HG03558 (cell line): ENCODE measurements at regions not wholly inside any gene's neighbourhood (a gene's known extent, or its start where the extent isn't known, plus 50 kb on each side); places are given as distances from the start of the nearest gene placed in this dataset.
"Not testable (repeated sequence)": the region's sequence is repeated elsewhere in the genome, so short reads cannot be mapped to it uniquely, and the experiment has no call there.

Source experiments
- ATAC-seq: cut with Tn5 transposase; IDR thresholded peaks from one replicate; pipeline ENCODE4 v1.9.1; 2021; ENCODE audit warnings: moderate number of reproducible peaks; ENCODE audit not compliant: unreplicated experiment; ENCODE audit errors: extremely low read depth

DNA sequence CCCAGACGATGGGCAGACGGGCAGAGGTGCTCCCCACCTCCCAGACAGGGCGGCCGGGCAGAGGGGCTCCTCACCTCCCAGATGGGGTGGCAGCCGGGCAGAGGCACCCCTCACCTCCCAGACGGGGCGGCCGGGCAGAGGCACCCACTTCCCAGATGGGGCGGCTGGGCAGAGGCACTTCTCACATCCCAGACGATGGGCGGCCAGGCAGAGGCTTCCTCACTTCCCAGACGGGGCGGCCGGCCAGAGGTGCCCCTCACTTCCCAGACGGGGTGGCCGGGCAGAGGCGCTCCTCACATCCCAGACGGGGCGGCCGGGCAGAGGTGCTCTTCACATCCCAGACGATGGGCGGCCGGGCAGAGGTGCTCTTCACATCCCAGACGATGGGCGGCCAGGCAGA lies 96.6 kb downstream of the ABCC12 start:
- ATAC-seq = not testable (repeated sequence)

DNA sequence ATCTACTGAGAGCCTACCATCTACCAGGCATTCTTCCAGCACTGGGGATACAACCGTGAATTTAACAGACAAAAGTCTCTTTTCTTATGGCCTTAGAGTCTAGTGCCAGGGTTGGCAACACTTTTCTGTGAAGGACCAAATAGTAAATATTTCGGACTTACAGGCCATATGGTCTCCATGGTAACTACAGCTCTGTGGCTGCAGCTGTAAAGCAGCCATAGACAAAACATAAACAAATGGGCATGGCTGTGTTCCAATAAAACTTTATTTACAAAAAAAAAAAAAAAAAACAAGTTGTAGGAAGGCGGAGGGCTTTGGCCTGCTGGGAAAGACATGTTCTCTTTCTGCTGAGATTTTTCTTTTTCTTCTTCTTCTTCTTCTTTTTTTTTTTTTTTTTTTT lies 98.7 kb downstream of the ABCC12 start:
- no peak for ATAC-seq

DNA sequence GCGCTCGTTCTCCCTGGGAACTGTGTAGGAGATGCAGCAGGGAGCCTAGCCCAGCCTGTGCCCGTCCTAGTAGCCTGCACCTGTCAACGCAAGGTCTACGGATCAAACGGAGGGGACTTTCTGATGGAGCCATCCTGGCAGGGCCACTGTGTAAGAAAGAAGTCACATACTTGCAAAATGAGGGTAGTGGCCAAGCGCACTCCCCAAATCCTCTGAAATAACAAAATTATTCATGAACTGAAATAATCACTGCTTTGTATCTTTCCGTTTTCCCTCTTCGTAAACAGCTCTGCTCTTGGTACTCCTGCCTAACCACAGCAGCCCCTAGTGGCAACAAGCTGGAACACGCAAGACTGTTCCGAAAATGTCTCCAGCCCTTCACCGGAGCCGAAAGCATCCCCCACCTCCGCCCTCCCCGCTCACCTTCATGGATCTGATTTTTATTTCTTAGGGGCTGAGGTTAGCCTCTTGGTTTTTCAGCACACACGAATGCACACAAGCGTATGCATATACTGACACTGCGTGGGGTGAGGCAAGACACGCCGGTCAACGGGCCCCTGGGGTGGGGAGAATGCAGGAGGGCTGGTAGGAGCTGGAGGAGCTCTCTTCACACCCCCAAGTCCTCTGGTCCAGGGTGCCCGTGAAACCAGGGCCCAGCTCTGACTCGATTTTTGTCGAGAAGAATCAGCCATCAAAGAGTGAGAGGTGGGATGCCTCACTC lies 100.8 kb downstream of the ABCC12 start:
- peak; percentile 62 for ATAC-seq

DNA sequence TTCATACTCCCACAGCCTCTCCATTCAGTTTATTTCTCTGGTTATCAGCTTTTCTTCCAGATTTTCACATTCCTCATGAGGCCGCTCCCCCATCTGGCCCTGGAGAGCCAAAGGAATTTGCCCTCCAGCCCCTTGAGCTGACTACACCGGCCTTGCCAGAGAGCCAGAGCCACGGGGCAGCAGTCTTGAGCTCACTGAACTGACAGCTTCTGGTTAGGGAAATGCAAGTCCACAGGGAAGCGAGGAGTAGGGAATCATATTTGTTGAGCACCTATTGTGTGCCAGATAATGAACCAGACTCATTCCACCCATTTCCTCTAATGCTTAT lies 102.4 kb downstream of the ABCC12 start:
- ATAC-seq = no peak

DNA sequence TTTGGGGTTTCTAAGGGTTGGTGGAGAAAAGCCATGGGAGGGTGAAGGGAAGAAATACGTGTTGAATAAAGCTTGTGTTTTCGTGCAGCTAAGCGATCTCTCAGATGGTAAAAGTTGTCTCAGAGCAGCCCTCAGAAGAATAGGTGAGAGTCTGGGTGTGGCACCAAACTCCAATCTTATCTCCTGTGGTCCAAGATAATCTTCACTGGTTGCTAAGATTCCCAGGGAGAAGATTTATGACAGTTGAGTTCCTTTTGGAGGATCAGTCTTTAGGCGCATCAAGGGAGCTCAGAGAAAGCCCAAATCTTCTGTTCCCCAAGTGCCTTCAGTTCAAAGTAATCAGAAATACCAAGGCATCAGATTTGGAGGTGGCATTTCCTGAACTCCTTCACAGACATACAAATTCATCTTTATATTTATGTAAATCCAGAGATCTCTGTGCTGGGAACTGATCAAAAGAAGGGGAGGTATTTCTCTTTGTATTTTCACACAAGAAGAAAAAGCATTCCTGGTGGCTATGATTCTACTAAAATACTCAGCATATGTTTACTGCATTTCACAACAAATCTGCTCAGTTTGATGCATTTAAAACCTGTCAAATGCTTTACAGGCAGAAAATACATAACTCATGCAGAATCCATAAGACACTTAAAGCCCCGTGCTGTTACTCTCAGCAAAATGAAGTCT lies 102.9 kb downstream of the ABCC12 start:
- ATAC-seq = no peak

DNA sequence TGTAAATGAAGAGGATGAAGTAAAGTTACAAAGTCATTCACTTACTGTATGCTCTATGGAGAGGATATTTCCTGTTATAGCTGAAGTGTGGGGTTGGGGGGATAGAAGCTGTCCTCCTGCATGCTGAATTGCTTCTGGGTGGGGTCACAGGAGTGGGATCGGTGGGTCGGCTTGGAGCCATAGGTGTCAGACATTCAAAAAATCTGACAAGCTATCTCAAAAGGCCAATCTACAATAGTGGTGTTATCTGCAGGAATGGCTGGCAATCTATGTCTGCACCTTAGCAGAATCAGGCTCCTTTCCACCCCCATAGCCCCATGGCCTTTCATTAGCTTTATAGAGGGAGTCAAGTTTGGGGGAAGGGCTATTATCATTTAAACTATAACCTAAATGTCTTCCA lies 104.9 kb downstream of the ABCC12 start:
- ATAC-seq = no peak

DNA sequence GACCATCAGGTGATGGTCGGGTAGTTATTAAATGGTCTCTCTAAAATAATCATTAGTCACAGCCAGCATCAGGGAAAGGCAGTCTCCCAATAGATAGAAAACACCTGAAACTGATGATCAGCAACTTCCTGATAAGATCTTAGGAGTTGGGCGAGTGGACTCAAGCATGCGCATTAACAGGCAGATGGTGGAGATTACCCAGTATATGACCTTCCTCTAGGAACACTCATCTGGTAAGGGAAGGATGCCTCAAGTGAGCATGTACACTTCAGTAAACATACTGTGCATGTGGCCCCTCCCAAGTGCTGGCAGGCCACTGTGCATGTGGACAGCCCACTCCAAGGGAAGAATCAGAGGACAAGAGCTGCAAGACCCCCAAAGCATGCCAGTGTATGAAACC lies 105.9 kb downstream of the ABCC12 start:
- ATAC-seq = no peak

DNA sequence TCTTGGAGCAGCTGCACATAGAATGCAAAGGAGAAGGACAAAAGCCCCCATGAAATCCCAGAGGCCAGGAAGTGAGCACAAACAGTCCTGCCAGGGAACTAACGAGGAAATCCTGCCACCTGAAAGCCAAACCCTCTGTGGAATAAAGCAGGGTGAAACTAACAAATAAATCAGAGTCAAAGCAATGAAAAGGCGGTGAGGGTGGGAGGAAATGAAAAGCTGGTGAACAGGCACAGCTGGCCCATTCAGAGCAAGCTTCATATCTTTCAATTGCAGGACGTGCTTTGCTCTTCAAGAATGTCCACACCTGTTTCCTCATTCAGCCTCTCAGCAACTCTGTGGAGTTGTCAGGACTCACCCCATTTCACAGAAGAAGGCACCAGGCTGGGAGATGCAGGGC lies 108.1 kb downstream of the ABCC12 start:
- ATAC-seq = no peak

DNA sequence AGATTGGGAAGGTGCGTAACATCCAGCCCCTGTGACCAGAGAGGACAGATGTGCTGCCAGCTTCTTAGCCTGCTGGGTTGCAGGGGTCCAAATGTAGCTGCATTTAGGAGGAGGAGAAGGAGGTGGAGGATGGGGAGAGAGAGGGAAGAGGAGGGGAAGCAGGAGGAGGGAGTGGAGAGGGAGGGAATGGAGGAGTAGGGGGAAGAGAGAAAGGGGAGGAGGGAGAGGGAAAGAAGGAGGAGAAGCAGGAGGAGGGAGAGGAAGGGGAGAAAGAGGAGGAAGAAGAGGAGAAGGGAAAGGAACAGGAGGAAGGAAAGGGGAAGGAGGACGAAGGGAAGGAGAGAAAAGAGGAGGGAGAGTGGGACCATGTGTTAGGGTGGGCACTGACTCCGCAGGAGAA lies 108.6 kb downstream of the ABCC12 start:
- ATAC-seq = no peak

DNA sequence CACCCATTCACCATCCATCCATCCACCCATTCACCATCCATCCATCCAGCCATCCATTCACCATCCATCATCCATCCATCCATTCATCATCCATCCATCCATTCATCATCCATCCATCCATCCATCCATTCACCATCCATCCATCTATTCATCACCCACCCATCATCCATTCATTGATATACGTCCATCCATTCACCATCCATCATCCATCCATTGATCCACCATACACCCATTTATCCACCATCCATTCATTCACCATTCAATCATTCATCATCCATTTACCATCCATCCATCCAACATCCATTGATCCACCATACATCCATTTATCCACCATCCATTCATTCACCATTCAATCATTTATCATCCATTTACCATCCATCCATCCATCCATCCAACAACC lies 111.7 kb downstream of the ABCC12 start:
- ATAC-seq = no peak

DNA sequence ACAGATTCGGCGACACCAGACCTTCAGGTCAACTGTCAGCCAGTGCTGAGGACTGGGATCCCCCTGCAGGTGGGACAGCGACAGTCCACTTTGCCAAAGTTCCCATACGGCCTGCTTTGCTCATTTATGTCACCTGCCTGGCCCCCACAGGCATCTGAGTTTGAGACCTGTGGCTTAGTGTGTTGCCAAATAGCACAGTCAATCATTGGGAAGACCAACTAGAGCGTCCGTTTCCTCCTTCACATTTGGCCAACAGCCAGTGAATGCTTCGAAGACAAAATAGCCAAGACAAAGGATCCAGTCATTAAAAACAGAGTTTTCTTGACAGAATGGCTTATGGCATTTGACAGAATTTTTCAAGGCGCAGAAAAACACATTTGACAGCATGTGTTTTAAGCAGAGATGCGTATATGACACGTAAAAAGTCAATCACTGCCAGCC lies 113.8 kb downstream of the ABCC12 start:
- no peak for ATAC-seq

DNA sequence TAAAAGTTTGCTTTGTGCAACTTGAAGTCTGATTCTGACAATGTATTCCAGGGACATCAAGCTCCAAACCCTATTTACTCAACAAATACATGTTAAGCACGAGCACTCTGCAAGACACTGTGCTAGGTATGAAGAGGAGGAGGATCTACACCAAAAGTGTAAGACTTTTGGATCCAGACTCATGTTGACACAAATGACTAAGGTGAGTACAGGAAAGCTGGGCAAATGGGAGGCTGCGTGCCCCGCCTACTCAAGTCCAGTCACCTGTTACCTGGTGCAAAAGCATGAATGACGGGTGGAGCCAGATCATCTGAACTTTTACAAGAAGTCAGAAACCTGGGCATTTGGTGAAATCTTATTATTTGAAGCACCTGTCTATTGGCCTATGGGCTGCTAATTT lies 120.7 kb downstream of the ABCC12 start:
- no peak for ATAC-seq

DNA sequence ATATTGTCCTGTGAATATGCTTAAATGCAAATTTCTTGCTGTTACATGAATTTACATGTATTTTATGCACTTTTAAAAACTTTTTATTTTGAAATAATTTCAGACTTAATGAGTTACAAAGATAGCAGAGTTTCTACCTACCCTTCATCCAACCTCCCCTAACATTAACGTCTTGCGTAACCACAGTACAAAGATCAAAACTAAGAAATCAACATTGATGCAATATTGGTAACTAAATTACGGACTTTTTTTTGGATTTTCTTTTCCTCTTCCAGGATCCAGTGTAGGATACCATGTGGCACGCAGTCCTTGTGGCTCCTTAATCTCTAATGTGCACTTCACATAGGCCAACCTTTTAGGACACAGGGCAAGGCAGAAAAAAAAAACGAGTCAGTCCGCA lies 124.9 kb downstream of the ABCC12 start:
- ATAC-seq = no peak

DNA sequence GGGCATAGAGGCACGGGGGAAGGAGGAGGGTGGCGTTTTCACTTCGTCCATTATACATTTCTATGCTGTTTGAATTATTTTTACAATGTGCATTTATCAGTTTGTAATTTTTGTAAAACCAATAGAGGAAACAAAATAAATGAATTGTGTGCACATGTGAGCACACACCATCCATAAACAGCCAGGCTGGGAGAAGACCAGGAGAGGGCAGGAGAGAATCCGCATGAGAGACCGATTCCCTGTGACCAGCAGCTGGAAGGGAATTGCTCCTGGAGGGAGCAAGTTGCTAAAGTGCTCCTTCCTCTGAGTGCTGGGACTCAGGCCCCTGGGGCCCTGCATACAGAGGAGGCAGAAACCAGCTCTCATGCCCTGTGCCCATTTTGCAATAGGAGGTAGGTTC lies 126.0 kb downstream of the ABCC12 start:
- no peak for ATAC-seq

DNA sequence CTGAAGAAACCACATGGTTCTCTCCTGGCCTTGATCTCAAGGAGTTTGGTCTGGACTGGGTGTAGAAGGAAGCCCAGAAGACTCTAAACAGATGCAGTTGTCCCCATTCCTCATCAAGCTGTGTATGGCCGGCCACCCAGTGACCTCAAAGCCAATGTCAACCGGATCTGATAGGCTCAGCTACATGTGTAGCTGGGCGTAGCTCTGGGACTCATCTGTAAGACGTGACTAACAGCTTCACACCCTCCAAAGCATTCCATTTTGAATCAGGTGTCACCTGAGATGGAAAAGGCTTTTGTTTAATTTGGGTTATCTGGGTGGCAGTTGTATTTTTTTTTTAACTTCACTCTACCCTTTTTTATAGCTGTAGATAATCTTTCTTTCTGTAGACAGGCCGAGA lies 130.4 kb downstream of the ABCC12 start:
- no peak for ATAC-seq

DNA sequence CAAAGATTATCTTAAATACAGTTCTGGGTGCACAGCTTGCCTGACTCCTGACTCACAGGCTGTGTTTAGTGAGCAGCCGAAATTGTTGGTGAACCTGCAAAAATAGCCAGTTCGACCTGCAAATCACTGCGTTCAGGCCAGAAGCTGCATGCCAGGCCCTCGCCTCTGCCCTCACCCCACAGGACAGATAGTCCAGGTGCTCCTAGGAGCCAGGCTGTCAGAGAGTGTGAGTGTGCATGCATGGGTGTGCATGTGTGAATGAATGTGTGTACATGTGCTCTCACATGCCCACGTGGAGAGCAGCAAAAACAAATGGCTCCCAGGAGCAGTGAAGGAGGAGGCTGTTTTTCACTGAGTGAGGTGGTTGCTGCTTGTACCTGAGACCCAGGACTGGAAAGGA lies 131.8 kb downstream of the ABCC12 start:
- ATAC-seq = no peak

DNA sequence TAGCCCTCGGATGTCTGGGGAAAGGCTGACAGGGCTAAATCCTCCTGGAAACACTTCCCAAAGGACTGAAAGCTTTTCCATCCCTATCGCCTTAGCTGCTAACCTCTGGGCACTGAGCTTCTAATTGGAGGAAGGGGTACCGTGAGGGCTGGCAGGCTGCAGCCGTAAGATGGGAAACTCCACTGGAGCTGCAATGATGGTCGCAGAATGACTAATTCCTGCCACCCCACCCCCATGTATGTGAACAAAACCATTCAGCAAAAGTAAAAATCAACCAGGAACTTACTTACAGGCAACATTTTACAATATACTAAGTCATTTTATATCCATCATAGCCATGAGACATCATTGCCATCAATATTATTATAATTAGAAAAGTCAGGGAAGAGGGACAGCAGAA lies 133.3 kb downstream of the ABCC12 start:
- ATAC-seq = no peak

DNA sequence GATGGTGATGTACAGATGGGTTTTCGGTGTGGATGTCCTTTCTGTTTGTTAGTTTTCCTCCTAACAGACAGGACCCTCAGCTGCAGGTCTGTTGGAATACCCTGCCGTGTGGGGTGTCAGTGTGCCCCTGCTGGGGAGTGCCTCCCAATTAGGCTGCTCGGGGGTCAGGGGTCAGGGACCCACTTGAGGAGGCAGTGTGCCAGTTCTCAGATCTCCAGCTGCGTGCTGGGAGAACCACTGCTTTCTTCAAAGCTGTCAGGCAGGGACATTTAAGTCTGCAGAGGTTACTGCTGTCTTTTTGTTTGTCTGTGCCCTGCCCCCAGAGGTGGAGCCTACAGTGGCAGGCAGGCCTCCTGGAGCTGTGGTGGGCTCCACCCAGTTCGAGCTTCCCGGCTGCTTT lies 135.2 kb downstream of the ABCC12 start:
- not testable (repeated sequence) for ATAC-seq

DNA sequence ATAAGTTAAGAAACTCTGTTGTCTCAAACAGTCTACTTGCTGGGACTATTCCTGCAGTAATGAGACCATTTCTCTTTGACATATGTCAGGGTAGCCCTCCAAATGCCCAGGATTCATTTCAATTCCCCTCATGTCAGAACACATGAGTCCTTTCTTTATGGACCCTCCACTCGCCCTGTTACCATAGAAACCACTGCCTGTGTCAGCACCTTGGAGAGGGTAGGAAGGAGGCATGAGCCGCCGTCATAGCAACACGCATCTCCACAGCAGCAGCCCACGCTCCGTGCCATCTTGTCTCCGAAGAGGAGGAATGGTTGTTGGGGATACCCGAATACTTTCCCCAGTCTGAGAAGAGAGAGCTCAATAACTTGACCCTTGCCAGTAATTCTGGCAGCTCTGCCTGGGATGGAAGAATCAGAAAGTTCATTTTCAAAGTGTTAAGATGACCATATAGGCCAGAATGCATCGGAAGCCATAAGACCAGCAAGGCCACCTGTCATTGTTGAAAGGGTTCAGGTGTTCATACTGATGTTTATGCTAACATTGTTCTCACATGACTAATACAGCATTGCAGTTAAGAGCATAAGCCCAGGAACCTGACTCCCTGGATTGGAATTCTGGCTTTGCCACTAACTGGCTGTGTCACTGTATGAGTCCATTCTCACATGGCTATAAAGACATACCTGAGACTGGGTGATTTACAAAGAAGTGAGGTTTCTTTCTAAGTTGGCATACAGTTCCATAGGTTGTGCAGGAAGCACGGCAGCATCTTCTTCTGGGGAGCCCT lies 141.3 kb downstream of the ABCC12 start:
- ATAC-seq = no peak

DNA sequence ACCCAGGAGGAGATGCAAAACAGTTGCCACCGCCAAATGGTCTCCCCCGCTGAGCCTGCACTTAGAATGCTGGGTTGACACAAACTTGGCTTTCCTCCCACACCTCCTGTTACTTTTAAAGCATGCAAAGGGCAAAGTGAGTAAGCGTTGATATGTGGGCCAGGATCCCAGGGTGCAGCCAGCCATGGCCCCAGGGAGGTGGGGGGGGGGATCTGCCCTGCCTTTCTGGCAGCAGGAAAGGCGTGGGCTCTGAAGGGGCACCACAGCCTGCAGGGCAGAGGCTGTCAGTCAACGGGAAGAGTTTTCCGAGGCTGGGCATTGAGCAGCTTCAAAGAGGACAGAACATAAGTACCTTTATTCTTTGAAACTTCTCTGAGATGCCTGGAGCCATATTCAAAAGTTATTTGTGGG lies 142.3 kb downstream of the ABCC12 start:
- no peak for ATAC-seq

DNA sequence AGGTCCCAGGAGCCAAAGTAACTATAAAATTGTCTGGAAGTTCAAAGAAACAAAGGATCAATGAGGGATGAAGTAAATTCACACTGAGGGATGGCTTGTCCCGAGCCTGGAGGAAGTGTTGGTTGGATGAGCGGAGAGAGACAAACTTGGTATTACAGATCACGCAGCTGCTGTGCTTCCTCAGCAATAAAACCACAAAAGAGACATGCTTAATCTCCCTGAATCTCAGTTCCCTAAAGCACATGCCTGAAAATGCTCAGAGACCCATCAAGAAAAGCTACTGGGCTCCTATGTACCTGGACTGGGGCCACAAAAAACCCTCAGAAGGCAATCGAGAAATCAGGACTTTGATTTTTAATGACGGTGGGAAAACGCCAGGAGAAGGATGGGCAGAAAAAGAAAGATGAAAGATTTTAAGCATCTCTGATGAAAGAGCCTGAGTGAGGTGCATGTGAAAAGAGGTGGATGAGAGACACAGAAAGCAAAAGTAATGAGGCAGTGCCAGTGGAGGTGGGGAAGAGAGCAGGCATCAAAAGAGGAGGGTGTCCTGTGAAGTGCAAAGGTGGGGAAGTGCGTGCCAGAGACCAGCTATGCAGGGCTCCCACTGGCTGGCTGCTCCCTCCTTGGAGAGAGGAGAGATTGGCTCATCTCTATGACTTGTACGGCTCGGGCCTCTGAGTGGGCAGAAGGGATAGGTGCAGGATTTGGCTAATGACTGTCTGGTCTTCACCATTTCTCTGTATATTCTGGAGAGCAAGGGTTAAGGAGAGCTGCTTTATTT lies 143.7 kb downstream of the ABCC12 start:
- no peak for ATAC-seq
